ENCODE measurements at regions not wholly inside any gene's neighbourhood (a gene's known extent, or its start where the extent isn't known, plus 50 kb on each side); places are given as distances from the start of the nearest gene placed in this dataset.

DNA sequence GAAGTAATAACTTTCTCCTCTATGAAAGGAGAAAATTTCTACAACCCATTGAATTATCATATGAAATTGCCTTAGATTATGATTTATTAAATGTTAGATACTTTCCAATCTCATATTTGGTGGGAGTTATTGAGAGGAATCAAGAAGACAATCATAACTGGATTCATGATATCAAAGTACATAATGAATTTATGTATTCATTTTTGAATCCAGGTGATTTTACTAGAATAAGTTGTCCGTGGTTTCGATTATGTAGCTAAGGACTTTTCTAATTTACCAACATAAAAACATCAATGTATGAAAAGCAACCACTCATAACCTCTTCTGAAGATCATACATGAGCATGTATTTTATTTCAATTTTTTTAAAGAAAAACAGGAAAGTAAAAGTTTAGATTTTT, 1225.0 kb upstream of the MIR17HG start:
- TF ChIP-seq, protein P1, sequence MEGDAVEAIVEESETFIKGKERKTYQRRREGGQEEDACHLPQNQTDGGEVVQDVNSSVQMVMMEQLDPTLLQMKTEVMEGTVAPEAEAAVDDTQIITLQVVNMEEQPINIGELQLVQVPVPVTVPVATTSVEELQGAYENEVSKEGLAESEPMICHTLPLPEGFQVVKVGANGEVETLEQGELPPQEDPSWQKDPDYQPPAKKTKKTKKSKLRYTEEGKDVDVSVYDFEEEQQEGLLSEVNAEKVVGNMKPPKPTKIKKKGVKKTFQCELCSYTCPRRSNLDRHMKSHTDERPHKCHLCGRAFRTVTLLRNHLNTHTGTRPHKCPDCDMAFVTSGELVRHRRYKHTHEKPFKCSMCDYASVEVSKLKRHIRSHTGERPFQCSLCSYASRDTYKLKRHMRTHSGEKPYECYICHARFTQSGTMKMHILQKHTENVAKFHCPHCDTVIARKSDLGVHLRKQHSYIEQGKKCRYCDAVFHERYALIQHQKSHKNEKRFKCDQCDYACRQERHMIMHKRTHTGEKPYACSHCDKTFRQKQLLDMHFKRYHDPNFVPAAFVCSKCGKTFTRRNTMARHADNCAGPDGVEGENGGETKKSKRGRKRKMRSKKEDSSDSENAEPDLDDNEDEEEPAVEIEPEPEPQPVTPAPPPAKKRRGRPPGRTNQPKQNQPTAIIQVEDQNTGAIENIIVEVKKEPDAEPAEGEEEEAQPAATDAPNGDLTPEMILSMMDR (IDR thresholded peaks at IDR 0.05; ENCODE audit: poor library complexity): no peak
- no peak for TF ChIP-seq EZH2 (IDR thresholded peaks at IDR 0.05; ENCODE audit: borderline replicate concordance)
- TF ChIP-seq EZH2phosphoT487 (IDR thresholded peaks at IDR 0.05; ENCODE audit: low read depth, severe bottlenecking, unreplicated experiment): no peak
- DNase-seq (ENCODE audit: low spot score): no peak
- Histone ChIP-seq H3K9me2 (replicated peaks; ENCODE audit: insufficient read depth) (no peaks in the 10 kb centered on the region), H3K4me3 (no peak overlapping the region), H3K9me3 (ENCODE audit: low read depth) (no peaks in the 10 kb centered on the region), H3K36me3 (replicated peaks; ENCODE audit: insufficient read depth, low read depth) (no peaks in the 10 kb centered on the region), H3K27me3 (no peaks in the 10 kb centered on the region), H4K20me1 (ENCODE audit: insufficient read depth, poor library complexity, severe bottlenecking) (no peaks in the 10 kb centered on the region), H3K4me1 (ENCODE audit: insufficient read depth) (no peaks in the 10 kb centered on the region), H2AFZ (no peak overlapping the region), H3K79me2 (no peaks in the 10 kb centered on the region), H3K4me2 (no peak overlapping the region), H3K27ac (no peak overlapping the region)
- WGBS (ENCODE audit: low lambda C conversion rate, missing lambda C conversion rate): 97% methylated on average over 2 of the region's 2 CpGs

DNA sequence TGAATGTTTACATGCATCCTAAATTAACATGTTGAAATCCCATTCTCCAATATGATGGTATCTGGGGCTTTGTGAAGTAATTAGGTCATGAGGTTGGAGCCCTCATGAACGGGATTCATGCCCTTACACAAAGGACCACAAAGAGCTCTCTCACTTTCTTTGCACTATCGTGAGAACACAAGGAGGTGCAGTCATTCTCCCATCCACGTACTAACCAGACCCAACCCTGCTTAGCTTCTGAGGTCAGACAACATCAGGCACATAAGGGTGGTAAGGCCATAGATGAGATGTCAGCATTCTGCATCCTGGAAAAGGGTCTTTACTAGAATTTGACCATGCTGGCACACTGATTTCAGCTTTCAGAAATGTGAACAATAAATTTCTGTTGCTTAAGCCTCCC, 1211.9 kb upstream of the MIR17HG start:
- WGBS (ENCODE audit: low lambda C conversion rate, missing lambda C conversion rate): 83% methylated on average over 3 of the region's 3 CpGs
- no peaks in the 10 kb centered on the region for H3K36me3 ChIP-seq (replicated peaks; ENCODE audit: insufficient read depth, low read depth)
- H4K20me1 ChIP-seq (ENCODE audit: insufficient read depth, poor library complexity, severe bottlenecking): no peaks in the 10 kb centered on the region
- H2AFZ ChIP-seq: no peak overlapping the region
- no peak overlapping the region for H3K27ac ChIP-seq
- no peak for DNase-seq (ENCODE audit: low spot score)
- TF ChIP-seq, protein P1 (IDR thresholded peaks at IDR 0.05; ENCODE audit: poor library complexity): no peak
- TF ChIP-seq EZH2phosphoT487 (IDR thresholded peaks at IDR 0.05; ENCODE audit: low read depth, severe bottlenecking, unreplicated experiment) (no peak), EZH2 (IDR thresholded peaks at IDR 0.05; ENCODE audit: borderline replicate concordance) (no peak)
- H3K4me2 ChIP-seq: no peak overlapping the region
- no peaks in the 10 kb centered on the region for H3K9me2 ChIP-seq (replicated peaks; ENCODE audit: insufficient read depth)
- no peak overlapping the region for H3K4me3 ChIP-seq
- no peaks in the 10 kb centered on the region for H3K27me3 ChIP-seq
- no peaks in the 10 kb centered on the region for H3K4me1 ChIP-seq (ENCODE audit: insufficient read depth)
- H3K9me3 ChIP-seq (ENCODE audit: low read depth): no peaks in the 10 kb centered on the region
- no peaks in the 10 kb centered on the region for H3K79me2 ChIP-seq

DNA sequence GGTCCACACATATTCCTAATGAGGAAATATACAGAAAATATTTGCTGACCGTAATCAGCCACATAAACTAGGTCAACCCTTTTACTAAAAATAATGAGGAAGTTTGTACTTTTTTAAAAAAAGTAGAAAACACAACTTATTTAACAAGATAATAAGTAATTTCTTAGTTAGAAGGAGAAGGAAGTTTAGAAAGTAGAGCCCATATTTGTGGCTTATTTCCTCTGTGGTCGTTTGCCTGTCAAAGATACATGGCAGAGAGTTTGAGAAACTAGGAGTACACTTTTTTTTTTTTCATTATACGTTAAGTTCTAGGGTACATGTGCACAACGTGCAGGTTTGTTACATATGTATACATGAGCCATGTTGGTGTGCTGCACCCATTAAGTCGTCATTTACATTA, 1205.2 kb upstream of the MIR17HG start:
- H3K27me3 ChIP-seq: no peaks in the 10 kb centered on the region
- H3K36me3 ChIP-seq (replicated peaks; ENCODE audit: insufficient read depth, low read depth): no peaks in the 10 kb centered on the region
- no peak overlapping the region for H2AFZ ChIP-seq
- no peaks in the 10 kb centered on the region for H3K9me2 ChIP-seq (replicated peaks; ENCODE audit: insufficient read depth)
- DNase-seq (ENCODE audit: low spot score): no peak
- H4K20me1 ChIP-seq (ENCODE audit: insufficient read depth, poor library complexity, severe bottlenecking): no peaks in the 10 kb centered on the region
- H3K4me3 ChIP-seq: no peak overlapping the region
- H3K79me2 ChIP-seq: no peaks in the 10 kb centered on the region
- no peaks in the 10 kb centered on the region for H3K4me1 ChIP-seq (ENCODE audit: insufficient read depth)
- TF ChIP-seq EZH2 (IDR thresholded peaks at IDR 0.05; ENCODE audit: borderline replicate concordance): no peak
- TF ChIP-seq, protein P1 (IDR thresholded peaks at IDR 0.05; ENCODE audit: poor library complexity): no peak
- TF ChIP-seq EZH2phosphoT487 (IDR thresholded peaks at IDR 0.05; ENCODE audit: low read depth, severe bottlenecking, unreplicated experiment): no peak
- 88% methylated on average over 5 of the region's 5 CpGs for WGBS (ENCODE audit: low lambda C conversion rate, missing lambda C conversion rate)
- no peak overlapping the region for H3K4me2 ChIP-seq
- H3K27ac ChIP-seq: no peak overlapping the region
- no peaks in the 10 kb centered on the region for H3K9me3 ChIP-seq (ENCODE audit: low read depth)
